Memory B cell (primary cell): ENCODE measurements at regions not wholly inside any gene's neighbourhood (a gene's known extent, or its start where the extent isn't known, plus 50 kb on each side); places are given as distances from the start of the nearest gene placed in this dataset.
"Not testable (repeated sequence)": the region's sequence is repeated elsewhere in the genome, so short reads cannot be mapped to it uniquely, and the experiment has no call there.

Source experiments
- ATAC-seq: fragments of 150-1000 bp; cut with Tn5 transposase; 2 replicates; pipeline ENCODE4 v1.10.0; 2021; ENCODE audit warnings: low read depth, mild to moderate bottlenecking, moderate library complexity
- DNase-seq, 2 donors: peaks; one replicate each; pipeline ENCODE4 v3.0.0; 2022; ENCODE audit warnings: low spot score in 2 of 2
- H3K27ac Mint-ChIP-seq: one replicate; pipeline ENCODE4 v1.8.0; 2022; ENCODE audit warnings: mild to moderate bottlenecking, moderate library complexity, mixed read lengths
- H3K27me3 Mint-ChIP-seq: one replicate; pipeline ENCODE4 v1.8.0; 2022; ENCODE audit warnings: mixed read lengths
- H3K36me3 Mint-ChIP-seq: one replicate; pipeline ENCODE4 v1.8.0; 2022; ENCODE audit warnings: mild to moderate bottlenecking, mixed read lengths
- H3K4me1 Mint-ChIP-seq: one replicate; pipeline ENCODE4 v1.8.0; 2022; ENCODE audit warnings: mixed read lengths
- H3K4me3 Mint-ChIP-seq: one replicate; pipeline ENCODE4 v1.8.0; 2022; ENCODE audit warnings: mild to moderate bottlenecking, moderate library complexity, mixed read lengths
- H3K9me3 Mint-ChIP-seq: one replicate; pipeline ENCODE4 v1.8.0; 2022; ENCODE audit warnings: mixed read lengths

DNA sequence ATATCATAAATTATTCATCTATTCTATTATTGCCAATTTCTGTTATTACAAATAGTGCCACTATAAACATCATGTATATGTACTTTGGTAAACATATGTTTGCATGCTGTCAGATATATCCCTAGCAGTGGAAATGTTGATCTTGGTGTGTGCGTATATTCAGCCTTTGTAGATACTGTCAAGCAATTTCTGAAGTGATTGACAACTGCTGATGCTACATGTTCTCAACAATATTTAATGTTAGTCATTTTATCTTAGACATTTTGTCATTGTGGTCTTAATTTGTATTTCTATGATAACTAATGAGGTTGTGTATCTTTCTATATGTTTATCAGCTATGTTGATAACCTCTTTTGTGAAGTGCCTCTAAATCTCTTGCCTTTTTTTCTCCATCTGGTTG is 186.5 kb upstream of the NRG3 start:
- Mint-ChIP-seq H3K36me3 (no peaks in the 10 kb centered on the region), H3K27ac (no peak overlapping the region), H3K27me3 (no peaks in the 10 kb centered on the region), H3K4me3 (no peak overlapping the region), H3K9me3 (peaks cover 8% of the 10 kb centered on the region), H3K4me1 (no peaks in the 10 kb centered on the region)
- ATAC-seq = no peak
- no peak for DNase-seq

DNA sequence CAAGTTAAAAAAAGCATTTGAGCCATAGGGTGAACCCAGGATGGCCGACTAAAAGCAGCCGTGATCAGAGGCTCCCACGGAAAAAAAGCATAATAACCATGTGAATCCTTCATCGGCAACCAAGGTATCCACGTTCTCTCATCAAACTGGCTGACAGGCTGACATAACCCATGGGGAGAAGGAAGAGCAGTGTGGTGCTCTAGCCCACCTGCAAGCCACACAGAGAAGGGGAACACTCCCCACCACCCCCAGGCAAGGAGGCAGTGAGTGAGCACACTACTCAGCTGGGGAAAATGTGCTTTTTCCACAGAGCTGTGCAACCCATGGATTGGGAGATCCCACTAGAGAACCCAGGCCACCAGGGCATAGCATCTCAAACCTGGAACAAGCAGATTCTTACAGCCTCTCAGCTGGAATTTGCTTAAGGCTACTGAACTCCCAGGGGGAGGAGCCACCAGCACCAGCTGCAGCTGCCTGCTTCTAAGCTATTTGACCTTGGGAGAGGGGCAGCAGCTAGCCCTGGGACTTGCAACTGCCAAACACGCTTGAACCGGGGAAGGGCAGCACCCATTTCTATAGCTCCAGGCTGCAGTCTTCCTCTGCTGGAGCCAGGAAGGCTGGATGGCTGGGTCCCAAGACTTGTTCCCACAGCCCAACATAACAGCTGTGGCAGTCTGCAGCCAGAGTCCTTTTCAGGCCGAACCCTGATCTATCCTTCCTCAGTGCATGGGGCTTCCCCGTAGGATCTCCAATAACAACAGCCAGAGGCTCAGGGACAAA is 178.2 kb upstream of the NRG3 start:
- Mint-ChIP-seq H3K27ac (no peak overlapping the region), H3K4me1 (no peaks in the 10 kb centered on the region), H3K27me3 (no peaks in the 10 kb centered on the region), H3K9me3 (peaks cover 10% of the 10 kb centered on the region), H3K4me3 (no peak overlapping the region), H3K36me3 (no peaks in the 10 kb centered on the region)
- ATAC-seq (no peak), DNase-seq (no peak)

DNA sequence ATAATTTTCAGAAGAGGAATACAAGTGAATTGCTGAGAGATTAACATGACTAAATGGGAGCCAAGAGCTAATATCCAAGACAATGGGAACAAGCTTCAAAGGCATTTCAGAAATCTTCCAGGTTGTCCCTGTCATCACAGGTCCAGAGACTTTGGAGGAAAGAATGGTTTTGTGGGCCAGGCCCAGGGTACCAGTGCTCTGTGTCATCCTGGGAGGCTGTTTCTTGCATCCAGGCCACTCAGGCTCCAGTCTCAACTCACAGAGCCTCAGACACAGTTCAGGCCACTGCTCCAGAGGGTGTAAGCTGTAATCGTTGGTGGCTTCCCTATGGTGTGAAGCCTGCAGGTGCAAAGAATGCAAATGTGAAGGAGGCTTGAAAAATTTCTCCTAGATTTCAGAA is 170.4 kb upstream of the NRG3 start:
- Mint-ChIP-seq H3K4me1 (no peaks in the 10 kb centered on the region), H3K27ac (no peak overlapping the region), H3K36me3 (no peaks in the 10 kb centered on the region), H3K4me3 (no peak overlapping the region), H3K27me3 (no peaks in the 10 kb centered on the region), H3K9me3 (peaks cover 10% of the 10 kb centered on the region)
- ATAC-seq = no peak
- DNase-seq = no peak

DNA sequence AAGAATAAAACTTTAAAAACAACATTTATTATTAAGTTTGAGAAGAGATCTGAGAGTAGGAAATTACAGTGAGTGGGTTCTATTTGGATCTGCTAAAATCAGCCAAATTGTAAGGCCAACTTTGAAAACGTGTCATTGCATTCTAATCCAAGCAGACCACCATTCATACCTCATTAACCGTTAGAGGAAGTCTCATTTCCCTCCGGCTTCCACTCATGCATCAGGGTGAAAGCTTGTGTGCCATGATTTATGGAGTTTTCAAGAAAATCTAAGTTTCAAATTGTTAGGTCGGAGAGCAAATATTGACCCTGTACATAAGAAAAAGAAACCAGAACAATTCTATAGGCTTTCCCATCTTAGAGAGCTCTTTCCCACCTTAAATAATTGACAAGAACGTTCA is 166.6 kb upstream of the NRG3 start:
- Mint-ChIP-seq H3K36me3 (no peaks in the 10 kb centered on the region), H3K4me3 (no peak overlapping the region), H3K4me1 (no peaks in the 10 kb centered on the region), H3K27ac (no peak overlapping the region), H3K27me3 (no peaks in the 10 kb centered on the region), H3K9me3 (no peaks in the 10 kb centered on the region)
- ATAC-seq = no peak
- no peak for DNase-seq

DNA sequence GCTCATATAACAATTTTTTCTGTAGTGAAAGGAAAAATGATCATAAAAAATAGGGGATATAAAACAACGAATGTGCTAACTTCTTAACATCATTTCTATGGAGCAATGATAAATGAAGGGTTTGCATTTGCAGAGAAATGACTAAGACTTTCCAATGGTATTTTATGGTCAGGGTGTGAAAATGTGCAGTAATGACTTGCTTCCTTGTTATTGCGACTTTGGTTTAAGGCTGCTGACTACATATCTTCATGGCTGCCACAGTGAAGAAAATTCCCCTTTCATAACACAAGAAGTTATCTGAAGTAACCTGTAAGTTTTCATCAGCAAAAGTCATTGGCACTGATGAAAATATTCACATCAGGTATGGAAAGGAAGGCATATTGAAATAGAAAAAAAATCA is 166.1 kb upstream of the NRG3 start:
- no peaks in the 10 kb centered on the region for H3K4me1 Mint-ChIP-seq
- no peak overlapping the region for H3K4me3 Mint-ChIP-seq
- no peaks in the 10 kb centered on the region for H3K9me3 Mint-ChIP-seq
- no peak for ATAC-seq
- no peaks in the 10 kb centered on the region for H3K27me3 Mint-ChIP-seq
- no peak for DNase-seq
- H3K36me3 Mint-ChIP-seq = no peaks in the 10 kb centered on the region
- H3K27ac Mint-ChIP-seq = no peak overlapping the region

DNA sequence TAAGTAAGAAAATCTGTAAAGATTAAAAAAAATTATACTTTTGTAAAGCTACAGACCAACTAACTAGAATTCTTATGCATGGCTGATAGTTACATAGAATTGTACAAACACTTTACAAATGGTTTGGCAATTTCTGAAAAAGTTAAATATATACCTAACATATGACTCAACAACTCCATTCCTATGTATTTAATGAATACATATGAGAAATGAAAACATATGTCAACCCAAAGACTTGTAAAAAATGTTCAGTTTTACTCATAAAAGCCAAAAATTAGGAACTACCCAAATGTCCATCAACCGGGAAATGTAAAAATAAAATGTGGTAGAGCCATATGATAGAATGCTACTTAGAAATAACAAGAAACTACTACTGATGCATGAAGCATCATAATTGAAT is 152.6 kb upstream of the NRG3 start:
- Mint-ChIP-seq H3K9me3 (no peaks in the 10 kb centered on the region), H3K27ac (no peak overlapping the region), H3K4me1 (peaks cover 4% of the 10 kb centered on the region), H3K27me3 (no peaks in the 10 kb centered on the region), H3K4me3 (no peak overlapping the region), H3K36me3 (no peaks in the 10 kb centered on the region)
- DNase-seq (no peak), ATAC-seq (no peak)

DNA sequence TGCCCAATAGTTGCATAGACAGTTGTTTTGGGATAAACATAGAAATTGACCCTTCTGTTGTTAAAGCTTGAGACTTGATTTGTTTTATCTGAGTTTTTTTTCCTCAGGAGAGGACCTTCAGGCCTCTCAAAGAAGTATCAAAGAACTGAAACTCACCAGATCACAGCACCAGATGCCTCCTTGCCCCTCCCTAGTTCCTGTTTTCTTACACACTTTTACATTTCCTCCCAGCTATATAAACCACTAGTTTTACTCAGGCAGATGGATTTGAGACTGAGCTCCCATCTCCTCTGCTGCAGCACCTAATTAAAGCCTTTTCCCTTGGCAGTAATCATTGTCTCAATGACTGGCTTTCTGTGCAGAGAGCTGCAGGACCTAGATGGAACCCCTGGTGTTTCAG is 150.6 kb upstream of the NRG3 start:
- H3K4me3 Mint-ChIP-seq = no peak overlapping the region

DNA sequence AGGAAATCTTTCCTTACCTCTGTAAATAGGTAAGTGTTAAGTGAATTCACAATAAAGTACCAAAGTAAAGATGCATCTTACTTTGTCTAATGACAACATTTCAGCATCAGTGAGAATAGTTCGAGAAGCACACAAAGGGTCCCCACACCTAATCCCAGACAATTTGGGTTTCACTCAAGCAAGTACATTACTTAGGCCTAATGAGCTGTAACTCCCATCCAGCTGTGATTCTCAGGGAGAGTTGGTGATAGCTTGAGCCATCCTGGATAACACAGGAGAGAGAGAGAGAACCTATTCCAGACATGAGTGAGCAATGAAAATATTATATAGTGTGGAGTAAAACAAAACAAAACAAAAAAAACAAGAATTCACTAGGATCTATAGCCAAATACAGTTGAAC is 149.1 kb upstream of the NRG3 start:
- no peak overlapping the region for H3K4me3 Mint-ChIP-seq
- H3K9me3 Mint-ChIP-seq = no peaks in the 10 kb centered on the region
- H3K4me1 Mint-ChIP-seq = peaks cover 4% of the 10 kb centered on the region
- DNase-seq (no peak), ATAC-seq (no peak)
- H3K27ac Mint-ChIP-seq = no peak overlapping the region
- no peaks in the 10 kb centered on the region for H3K27me3 Mint-ChIP-seq
- H3K36me3 Mint-ChIP-seq = no peaks in the 10 kb centered on the region

More for the DNA sequence above, 150.6 kb upstream of the NRG3 start:
- Mint-ChIP-seq H3K4me1 (peaks cover 4% of the 10 kb centered on the region), H3K9me3 (no peaks in the 10 kb centered on the region), H3K27ac (no peak overlapping the region), H3K27me3 (no peaks in the 10 kb centered on the region), H3K36me3 (no peaks in the 10 kb centered on the region)
- no peak for DNase-seq
- no peak for ATAC-seq

DNA sequence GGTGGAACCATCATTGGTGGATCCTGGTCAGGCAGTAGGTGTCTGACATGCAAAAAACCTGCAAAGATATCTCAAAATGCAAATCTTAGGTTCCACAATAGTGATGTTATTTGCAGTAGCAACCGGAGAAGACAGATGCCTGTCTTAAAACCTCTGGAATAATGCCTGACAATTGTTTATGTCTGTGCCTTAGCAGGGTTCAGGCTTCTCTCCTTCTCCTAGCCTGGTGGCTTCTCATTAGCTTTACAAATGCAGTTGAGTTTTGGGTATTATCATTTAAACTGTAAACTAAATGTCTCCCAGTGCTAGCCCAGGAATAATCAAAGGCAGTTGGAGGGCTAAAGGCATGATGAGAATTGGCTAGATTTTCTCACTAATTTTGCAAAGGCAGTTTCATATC is 146.3 kb upstream of the NRG3 start:
- Mint-ChIP-seq H3K9me3 (no peaks in the 10 kb centered on the region), H3K4me3 (no peak overlapping the region), H3K27me3 (no peaks in the 10 kb centered on the region), H3K4me1 (peaks cover 4% of the 10 kb centered on the region), H3K27ac (no peak overlapping the region), H3K36me3 (no peaks in the 10 kb centered on the region)
- no peak for DNase-seq
- no peak for ATAC-seq

DNA sequence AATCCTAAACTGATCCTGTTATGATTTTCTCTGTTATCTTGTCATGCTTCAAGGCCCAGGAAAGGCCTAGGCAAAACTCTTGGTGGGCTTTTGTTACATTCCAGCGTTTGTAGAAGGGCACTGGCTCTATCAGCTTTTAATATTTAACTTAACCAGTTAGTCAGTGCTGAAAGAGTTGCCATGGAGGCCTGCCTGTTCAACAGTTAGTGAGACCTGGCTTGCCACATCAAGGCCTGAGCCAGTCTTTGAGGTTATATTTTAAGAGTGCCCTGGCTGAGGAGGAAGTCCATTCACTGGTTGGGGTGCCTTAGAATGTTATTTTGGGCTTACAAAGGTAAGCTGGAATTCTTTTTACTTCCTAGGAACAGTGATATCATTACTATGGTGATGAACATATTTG is 144.1 kb upstream of the NRG3 start:
- no peak for ATAC-seq
- Mint-ChIP-seq H3K9me3 (no peaks in the 10 kb centered on the region), H3K4me1 (no peaks in the 10 kb centered on the region), H3K27ac (no peak overlapping the region), H3K27me3 (no peaks in the 10 kb centered on the region), H3K36me3 (no peaks in the 10 kb centered on the region), H3K4me3 (no peak overlapping the region)
- no peak for DNase-seq

DNA sequence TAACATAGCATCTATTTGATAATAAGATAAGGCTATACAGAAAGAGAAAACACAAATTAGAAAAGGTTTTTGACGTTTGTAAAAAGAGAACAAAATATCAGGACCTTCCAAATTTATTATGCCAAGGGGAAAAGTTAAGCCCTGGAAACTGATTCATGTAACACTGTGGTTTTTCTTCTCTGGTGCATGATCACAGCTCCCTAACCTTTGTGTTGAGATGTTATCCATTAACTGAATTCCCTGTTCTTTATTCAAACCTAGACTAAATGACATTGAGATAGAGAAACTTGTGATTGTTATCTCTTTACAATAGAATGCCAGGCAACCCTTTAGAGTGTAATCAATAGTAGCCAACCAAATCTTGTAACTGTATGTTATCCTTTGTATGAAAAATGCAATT is 141.5 kb upstream of the NRG3 start:
- H3K36me3 Mint-ChIP-seq = no peaks in the 10 kb centered on the region
- no peaks in the 10 kb centered on the region for H3K27me3 Mint-ChIP-seq
- ATAC-seq = no peak
- H3K9me3 Mint-ChIP-seq = peaks cover 11% of the 10 kb centered on the region
- H3K27ac Mint-ChIP-seq = no peak overlapping the region
- H3K4me3 Mint-ChIP-seq = no peak overlapping the region
- no peak for DNase-seq
- H3K4me1 Mint-ChIP-seq = no peaks in the 10 kb centered on the region

DNA sequence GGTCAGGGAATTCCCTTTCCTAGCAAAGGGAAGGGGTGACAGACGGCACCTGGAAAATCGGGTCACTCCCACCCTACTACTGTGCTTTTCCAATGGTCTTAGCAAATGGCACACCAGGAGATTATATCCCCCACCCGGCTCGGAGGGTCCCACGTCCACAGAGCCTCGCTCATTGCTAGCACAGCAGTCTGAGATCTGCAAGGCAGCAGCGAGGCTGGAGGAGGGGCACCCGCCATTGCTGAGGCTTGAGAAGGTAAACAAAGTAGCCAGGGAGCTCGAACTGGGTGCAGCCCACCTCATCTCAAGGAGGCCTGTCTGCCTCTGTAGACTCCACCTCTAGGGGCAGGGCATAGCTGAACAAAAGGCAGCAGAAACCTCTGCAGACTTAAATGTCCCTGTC is 139.8 kb upstream of the NRG3 start:
- not testable (repeated sequence) for H3K4me1 Mint-ChIP-seq, H3K27me3 Mint-ChIP-seq, H3K36me3 Mint-ChIP-seq, DNase-seq, ATAC-seq, H3K27ac Mint-ChIP-seq, H3K4me3 Mint-ChIP-seq
- H3K9me3 Mint-ChIP-seq = peaks cover 11% of the 10 kb centered on the region

DNA sequence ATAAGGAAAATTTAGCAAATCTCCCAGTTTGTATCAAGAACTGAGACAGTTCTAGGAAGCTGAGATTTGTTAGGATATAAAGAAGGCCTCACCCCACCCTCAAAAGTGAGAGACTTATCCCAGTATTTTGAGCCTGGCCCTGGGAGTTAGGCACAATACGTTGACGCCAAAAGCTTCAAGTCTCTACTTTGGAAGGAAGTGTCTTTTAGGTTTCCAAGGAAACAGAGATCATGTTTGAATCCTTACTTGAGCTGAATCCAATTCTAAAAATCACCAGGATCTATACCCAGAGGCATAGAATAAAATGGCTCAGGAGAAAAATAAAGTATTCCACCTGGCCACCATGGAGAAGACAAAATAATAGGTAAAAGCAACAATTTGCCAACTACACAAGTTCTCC is 115.9 kb upstream of the NRG3 start:
- Mint-ChIP-seq H3K27me3 (no peaks in the 10 kb centered on the region), H3K36me3 (no peaks in the 10 kb centered on the region), H3K4me1 (no peaks in the 10 kb centered on the region), H3K27ac (no peak overlapping the region), H3K4me3 (no peak overlapping the region), H3K9me3 (peaks cover 18% of the 10 kb centered on the region)
- DNase-seq = no peak
- ATAC-seq = no peak

DNA sequence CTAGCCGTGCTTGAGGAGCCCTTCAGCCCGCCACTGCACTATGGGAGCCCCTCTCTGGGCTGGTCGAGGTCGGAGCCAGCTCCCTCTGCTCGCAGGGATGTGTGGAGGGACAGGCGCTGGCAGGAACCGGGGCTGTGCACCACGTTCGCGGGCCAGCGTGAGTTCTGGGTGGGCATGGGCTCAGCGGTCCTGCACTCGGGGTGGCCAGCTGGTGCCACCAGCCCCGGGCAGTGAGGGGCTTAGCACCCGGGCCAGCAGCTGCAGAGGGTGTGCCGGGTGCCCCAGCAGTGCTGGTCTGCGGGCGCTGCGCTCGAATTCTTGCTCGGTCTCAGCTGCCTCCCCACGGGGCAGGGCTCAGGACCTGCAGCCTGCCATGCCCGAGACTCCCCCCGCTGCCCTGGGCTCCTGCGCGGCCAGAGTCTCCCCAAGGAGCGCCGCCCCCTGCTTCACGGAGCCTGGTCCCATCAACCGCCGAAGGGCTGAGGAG is 90.8 kb upstream of the NRG3 start:
- H3K27ac Mint-ChIP-seq = no peak overlapping the region
- H3K27me3 Mint-ChIP-seq = no peaks in the 10 kb centered on the region

DNA sequence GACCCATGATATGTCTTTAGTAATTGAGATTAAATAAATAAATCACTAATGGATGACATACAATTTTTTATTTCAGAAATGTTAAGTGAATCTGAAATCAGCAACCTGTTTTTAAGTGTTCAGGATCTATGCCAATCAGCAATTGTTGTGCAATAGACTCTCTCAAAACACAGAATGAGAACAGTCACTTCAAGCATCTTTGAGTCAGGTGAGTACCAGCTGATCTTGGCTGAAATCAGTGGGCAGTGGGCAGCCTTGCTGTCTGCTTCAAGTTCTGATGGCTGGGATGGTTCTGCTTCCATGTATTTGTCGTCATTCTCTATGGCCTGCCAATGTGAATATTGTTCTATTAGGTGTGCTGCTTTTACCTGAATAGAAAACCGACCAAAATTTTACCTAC is 82.3 kb upstream of the NRG3 start:
- no peak overlapping the region for H3K4me3 Mint-ChIP-seq
- H3K27me3 Mint-ChIP-seq = no peaks in the 10 kb centered on the region
- peaks cover 5% of the 10 kb centered on the region for H3K9me3 Mint-ChIP-seq
- H3K27ac Mint-ChIP-seq = no peak overlapping the region
- H3K4me1 Mint-ChIP-seq = no peaks in the 10 kb centered on the region
- DNase-seq (no peak), ATAC-seq (no peak)
- H3K36me3 Mint-ChIP-seq = no peaks in the 10 kb centered on the region

More for the DNA sequence above, 90.8 kb upstream of the NRG3 start:
- ATAC-seq (no peak), DNase-seq (no peak)
- Mint-ChIP-seq H3K4me1 (no peaks in the 10 kb centered on the region), H3K9me3 (peaks cover 4% of the 10 kb centered on the region), H3K4me3 (no peak overlapping the region), H3K36me3 (no peaks in the 10 kb centered on the region)
